ENCODE measurements at regions not wholly inside any gene's neighbourhood (a gene's known extent, or its start where the extent isn't known, plus 50 kb on each side); places are given as distances from the start of the nearest gene placed in this dataset.

- no peak for TF ChIP-seq EGR1 (IDR thresholded peaks at IDR 0.05; ENCODE audit: low read depth in 2 of 2)
- TF ChIP-seq NR2F2 (IDR thresholded peaks at IDR 0.05) = peak; percentile 49
- Histone ChIP-seq H3K9me3 (ENCODE audit: control insufficient read depth in 4 of 4, low read length in 3 of 4) (no peaks in the 10 kb centered on the region), H3K9ac (ENCODE audit: low read depth in 1 of 2, low read length in 2 of 2) (no peak overlapping the region), H3K4me1 (ENCODE audit: control insufficient read depth in 4 of 4, insufficient read depth in 4 of 4, low read length in 3 of 4) (no peaks in the 10 kb centered on the region), H3K27me3 (ENCODE audit: control insufficient read depth in 4 of 4, insufficient read depth in 4 of 4, low read length in 3 of 4) (no peaks in the 10 kb centered on the region), H3K36me3 (ENCODE audit: control insufficient read depth in 4 of 4, insufficient read depth in 3 of 4, low read depth in 1 of 4, low read length in 3 of 4) (no peaks in the 10 kb centered on the region), H3K27ac (ENCODE audit: low read depth in 1 of 2, low read length in 2 of 2) (peak overlapping the region; percentile 51 to 56), H3K4me3 (ENCODE audit: low read depth in 1 of 3, low read length in 3 of 3) (no peak overlapping the region)
- DNase-seq (ENCODE audit: low spot score) = peak; percentile 17
- WGBS = 80% methylated on average over 16 of the region's 16 CpGs
These were observed 62.2 kb upstream of the ADAMTS2 start for GRCh38 chr5:179407191-179408175.

GRCh38 chr5:179406031-179406961, 61.0 kb upstream of the ADAMTS2 start:
- peak overlapping the region in 1 of 2 donors; percentile 47 for H3K27ac ChIP-seq (ENCODE audit: low read depth in 1 of 2, low read length in 2 of 2)
- H3K9me3 ChIP-seq (ENCODE audit: control insufficient read depth in 4 of 4, low read length in 3 of 4) = peaks cover 0 to 3% (median 0%) of the 10 kb centered on the region in 4 donors
- WGBS = 81% methylated on average over 18 of the region's 18 CpGs
- H3K4me3 ChIP-seq (ENCODE audit: low read depth in 1 of 3, low read length in 3 of 3) = no peak overlapping the region
- no peak for TF ChIP-seq TAF1 (conservative IDR thresholded peaks at IDR 0.05)
- no peak overlapping the region for H3K9ac ChIP-seq (ENCODE audit: low read depth in 1 of 2, low read length in 2 of 2)
- no peaks in the 10 kb centered on the region for H3K27me3 ChIP-seq (ENCODE audit: control insufficient read depth in 4 of 4, insufficient read depth in 4 of 4, low read length in 3 of 4)
- peak; percentile 29 for DNase-seq (ENCODE audit: low spot score)
- no peaks in the 10 kb centered on the region for H3K36me3 ChIP-seq (ENCODE audit: control insufficient read depth in 4 of 4, insufficient read depth in 3 of 4, low read depth in 1 of 4, low read length in 3 of 4)
- no peaks in the 10 kb centered on the region for H3K4me1 ChIP-seq (ENCODE audit: control insufficient read depth in 4 of 4, insufficient read depth in 4 of 4, low read length in 3 of 4)

- H3K27ac ChIP-seq (ENCODE audit: low read depth in 1 of 2, low read length in 2 of 2) = no peak overlapping the region
- H3K4me1 ChIP-seq (ENCODE audit: control insufficient read depth in 4 of 4, insufficient read depth in 4 of 4, low read length in 3 of 4) = no peaks in the 10 kb centered on the region
- TF ChIP-seq REST (IDR thresholded peaks at IDR 0.05) (no peak), RXRA (IDR thresholded peaks at IDR 0.05) (no peak)
- H3K36me3 ChIP-seq (ENCODE audit: control insufficient read depth in 4 of 4, insufficient read depth in 3 of 4, low read depth in 1 of 4, low read length in 3 of 4) = no peaks in the 10 kb centered on the region
- no peak overlapping the region for H3K9ac ChIP-seq (ENCODE audit: low read depth in 1 of 2, low read length in 2 of 2)
- 88% methylated on average over 16 of the region's 16 CpGs for WGBS
- peaks cover 0 to 10% (median 2%) of the 10 kb centered on the region in 4 donors for H3K9me3 ChIP-seq (ENCODE audit: control insufficient read depth in 4 of 4, low read length in 3 of 4)
- no peaks in the 10 kb centered on the region for H3K27me3 ChIP-seq (ENCODE audit: control insufficient read depth in 4 of 4, insufficient read depth in 4 of 4, low read length in 3 of 4)
- peak; percentile 30 for DNase-seq (ENCODE audit: low spot score)
- no peak overlapping the region for H3K4me3 ChIP-seq (ENCODE audit: low read depth in 1 of 3, low read length in 3 of 3)
These were observed 60.3 kb upstream of the ADAMTS2 start for GRCh38 chr5:179405426-179406030.

Measured in liver (tissue), 7 donors.